Left colon (tissue), 2 donors: ENCODE measurements at regions not wholly inside any gene's neighbourhood (a gene's known extent, or its start where the extent isn't known, plus 50 kb on each side); places are given as distances from the start of the nearest gene placed in this dataset.
"Not testable (repeated sequence)": the region's sequence is repeated elsewhere in the genome, so short reads cannot be mapped to it uniquely, and the experiment has no call there.

Experiments used
- ATAC-seq: fragments of 200-7000 bp; cut with Tn5 transposase; one replicate; pipeline ENCODE4 v1.9.1; 2020; ENCODE audit warnings: mild to moderate bottlenecking, moderate library complexity
- DNase-seq, 2 donors: peaks; one replicate each; pipeline ENCODE4 v3.0.0-alpha.2; 2020
- intact Hi-C, 2 donors: fragments of 100-400 bp; cut with DNase I in 1 of 2; cut with micrococcal nuclease in 1 of 2; formaldehyde crosslinking; loops; one replicate each; pipeline versions ENCODE4 v1.11.2 to v1.14.0; 2022; cut with DNase I, micrococcal nuclease
- donor health status: DM: no; HTN: no; CAD: no.
- donor health status: DM: yes; HTN: yes; CAD: no.

DNA sequence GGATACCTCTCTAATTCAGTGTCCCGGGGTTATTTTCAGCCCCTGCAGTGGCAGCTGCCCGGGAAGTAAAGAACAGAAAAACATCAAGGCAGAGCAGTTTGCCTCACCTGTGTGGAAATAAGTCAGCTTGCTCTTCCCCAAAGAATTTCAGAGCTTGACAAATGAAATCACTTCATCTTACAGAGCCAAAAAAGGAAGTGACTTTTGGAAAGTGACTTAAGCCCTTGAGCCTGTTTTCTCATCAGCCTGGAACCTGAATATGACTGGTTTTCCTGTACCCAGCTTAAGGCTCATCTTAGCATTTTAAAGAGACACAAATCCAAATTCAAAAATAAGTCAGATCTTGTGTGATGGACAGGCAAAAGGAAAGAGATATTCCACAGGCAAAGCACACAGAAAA is 211.6 kb downstream of the RCHY1 start:
- ATAC-seq, result no peak
- no peak for DNase-seq
- intact Hi-C loops, result no loop called here

DNA sequence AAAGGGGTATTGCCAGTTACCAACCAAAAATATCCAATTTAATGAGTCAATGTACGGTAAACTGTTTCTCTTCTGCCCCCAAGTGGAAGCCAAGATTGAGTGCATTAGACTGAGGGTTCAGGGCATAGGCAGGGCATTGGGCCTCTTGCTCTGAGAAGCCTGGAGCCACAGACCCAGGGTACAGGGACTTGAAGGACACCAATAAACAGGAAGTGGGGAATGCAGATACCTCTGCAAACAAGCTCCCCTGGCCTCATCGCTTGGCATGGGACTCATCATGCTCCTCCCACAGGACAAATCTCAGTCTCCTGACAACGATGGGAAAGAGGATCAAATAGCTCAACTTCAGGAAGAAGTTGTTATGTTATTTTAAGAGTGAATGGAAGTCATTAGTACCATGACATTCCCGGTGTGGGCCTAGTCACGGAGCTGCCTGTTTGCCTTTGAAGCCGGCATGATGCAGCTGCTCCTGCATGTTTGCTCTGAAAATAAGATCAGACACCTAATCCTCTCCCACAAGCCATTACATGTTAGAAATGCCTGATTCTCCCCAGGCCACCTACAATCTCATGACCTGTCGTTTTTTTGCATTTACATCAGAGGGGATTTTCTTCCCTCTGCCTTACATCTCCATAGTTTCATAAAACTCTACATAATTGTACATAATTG is 224.2 kb downstream of the RCHY1 start:
- intact Hi-C loops, result no loop called here
- peak in 1 of 2 donors; percentile 24 for DNase-seq
- ATAC-seq, result peak; percentile 78

DNA sequence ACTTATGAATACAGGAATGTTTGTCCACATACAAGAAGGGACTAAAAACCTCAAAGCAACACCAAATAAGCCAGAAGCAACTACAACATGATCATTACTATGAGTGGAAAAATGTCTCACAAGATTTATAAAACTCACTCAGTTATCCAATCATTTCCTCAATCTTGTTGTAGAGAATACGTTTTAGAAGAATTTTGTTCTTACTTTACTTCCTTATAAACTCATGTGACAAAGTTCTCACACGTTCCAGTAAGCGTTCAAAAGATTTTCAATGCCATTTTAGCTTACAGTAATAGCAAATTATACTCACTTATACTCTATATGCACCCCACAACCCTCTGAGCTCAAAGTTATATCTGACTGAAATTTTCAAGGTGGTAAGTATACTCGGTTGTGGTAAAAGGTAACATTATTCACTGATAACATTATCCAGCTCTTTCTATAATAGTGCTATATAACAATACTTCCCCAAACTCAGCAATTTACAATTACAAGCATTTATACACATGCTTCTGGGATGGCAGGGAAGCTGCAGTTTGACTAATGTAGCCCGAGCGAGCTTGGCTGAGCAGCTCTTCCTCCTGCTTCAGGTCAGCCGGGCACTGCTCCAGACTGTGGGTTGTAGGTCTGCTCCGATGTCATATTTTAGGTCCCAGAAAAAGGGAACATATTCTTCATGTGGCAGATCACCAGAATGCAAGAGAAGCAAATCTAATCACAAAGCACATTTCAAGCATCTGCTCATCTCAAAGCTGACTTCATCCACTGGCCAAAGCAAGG is 226.3 kb downstream of the RCHY1 start:
- intact Hi-C loops, result no loop called here
- ATAC-seq (peak; percentile 70), DNase-seq (peak in 1 of 2 donors; percentile 19)

DNA sequence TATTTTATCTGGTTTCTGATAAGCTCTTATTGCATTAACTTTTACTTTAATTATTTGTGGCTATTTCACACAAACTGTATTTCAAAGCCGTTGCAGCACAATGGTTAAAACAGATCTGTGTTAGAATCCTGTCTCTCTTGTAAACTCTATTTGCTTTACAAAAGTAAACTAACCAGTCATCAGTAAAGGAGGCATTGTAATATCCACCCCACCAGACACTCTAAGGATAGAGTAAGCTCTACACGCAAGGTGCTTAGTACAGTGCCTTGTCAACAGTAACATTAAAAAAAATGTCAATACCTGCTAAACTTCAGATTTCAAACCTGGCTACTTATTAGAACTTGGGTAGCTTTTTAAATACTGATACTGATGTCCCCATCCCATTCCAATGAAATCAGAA is 228.4 kb downstream of the RCHY1 start:
- DNase-seq (no peak), ATAC-seq (peak; percentile 58)
- intact Hi-C loops, result no loop called here

DNA sequence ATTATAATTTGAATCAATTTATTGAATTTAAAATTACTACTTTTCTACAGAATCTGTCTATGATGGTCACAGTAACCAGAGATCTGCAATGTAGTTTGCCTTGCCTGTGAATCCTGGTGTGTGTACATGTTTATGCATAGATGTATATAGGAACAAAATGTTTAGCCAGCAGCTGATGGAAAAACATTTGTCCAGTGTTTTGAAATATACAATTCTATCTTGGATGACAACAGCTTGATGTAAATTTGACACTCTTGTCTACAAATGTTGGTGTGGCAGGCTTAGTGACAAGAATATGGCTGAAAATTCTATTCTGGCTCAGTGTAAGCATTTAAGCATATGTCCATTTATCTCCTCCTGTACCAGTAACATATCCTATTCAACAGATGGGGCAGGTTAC is 229.4 kb downstream of the RCHY1 start:
- DNase-seq (no peak), ATAC-seq (no peak)
- intact Hi-C loops, result no loop called here

DNA sequence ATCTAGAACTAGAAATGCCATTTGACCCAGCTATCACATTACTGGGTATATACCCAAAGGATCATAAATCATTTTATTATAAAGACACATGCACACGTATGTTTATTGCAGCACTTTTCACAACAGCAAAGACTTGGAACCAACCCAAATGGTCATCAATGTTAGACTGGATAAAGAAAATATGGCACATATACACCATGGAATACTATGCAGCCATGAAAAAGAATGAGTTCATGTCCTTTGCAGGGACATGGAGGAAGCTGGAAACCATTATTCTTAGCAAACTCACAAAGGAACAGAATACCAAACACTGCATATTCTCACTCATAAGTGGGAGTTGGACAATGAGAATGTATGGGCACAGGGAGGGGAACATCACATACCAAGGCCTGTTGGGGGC is 233.7 kb downstream of the RCHY1 start:
- DNase-seq, ATAC-seq, intact Hi-C loops: not testable (repeated sequence)

DNA sequence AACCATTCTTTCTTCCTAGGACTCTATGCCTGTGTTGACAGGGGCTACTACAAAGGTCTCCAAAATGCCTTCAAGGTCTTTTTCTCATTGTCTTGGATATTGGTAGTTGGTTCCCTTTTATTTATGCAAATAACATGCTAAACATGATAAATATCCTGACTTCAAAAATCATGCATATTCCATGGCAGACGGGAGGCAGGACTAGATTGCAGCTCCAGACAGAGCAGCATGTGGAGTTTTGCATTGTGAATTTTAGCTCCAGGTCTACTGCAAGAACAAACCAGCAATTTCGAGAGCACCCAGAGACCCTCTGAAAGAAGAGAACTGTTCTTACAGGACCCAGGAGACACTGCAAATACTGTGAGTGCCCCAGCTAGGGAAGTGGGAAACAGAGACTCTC is 254.9 kb downstream of the RCHY1 start:
- intact Hi-C loops, result no loop called here
- ATAC-seq (no peak), DNase-seq (no peak)

DNA sequence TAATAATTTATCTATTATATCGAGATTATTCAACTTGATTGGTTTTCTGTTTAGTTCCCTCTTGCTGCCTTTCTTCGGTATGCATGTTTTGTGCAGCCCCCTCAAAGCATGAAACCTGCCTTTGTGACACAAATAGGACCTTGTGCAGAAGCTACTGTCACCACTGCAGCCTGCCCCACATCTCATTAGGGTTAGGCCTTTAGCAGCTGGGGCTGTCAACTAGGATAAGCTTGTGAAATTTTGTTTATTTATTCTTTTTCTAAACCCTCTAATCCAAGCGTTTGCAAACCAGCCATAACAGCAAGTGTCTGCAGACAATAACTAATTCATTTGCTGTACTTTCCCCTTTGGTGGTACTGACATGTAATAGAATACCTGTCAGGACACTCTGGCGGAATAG is 258.9 kb downstream of the RCHY1 start:
- no peak for DNase-seq
- ATAC-seq, result no peak

DNA sequence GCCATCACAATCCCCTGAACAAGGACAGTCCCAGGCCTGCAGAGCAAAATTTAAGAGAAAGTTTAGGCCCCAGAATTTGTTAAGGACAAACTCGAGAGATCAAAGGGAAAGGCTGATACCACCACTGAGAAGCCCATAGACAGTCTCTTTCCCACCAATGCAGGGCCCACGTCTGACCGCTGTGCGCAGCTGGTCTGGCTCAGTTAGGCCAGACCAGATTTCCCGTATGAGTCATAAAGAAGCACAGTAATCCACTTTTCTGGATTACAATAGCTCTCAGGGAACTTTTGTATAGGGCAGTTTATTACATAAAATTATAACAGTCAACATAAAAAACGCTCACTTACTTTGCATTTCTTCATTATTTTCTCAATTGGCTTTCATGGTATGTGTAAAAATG is 259.5 kb downstream of the RCHY1 start:
- intact Hi-C loops, result no loop called here
- no peak for ATAC-seq
- no peak for DNase-seq

More for the DNA sequence above, 258.9 kb downstream of the RCHY1 start:
- intact Hi-C loops, result no loop called here

DNA sequence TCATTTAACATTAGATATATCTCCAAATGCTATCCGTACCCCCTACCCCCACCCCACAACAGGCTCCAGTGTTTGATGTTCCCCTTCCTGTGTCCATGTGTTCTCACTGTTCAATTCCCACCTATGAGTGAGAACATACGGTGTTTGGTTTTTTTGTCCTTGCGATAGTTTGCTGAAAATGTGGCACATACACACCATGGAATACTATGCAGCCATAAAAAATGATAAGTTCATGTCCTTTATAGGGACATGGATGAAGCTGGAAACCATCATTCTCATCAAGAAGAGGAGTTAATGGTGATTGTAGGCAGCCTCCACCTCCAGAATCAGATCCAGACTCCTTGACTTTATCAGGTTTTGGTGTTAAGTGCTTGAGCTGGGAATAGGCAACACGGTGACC is 261.1 kb downstream of the RCHY1 start:
- ATAC-seq, intact Hi-C loops, DNase-seq: not testable (repeated sequence)

DNA sequence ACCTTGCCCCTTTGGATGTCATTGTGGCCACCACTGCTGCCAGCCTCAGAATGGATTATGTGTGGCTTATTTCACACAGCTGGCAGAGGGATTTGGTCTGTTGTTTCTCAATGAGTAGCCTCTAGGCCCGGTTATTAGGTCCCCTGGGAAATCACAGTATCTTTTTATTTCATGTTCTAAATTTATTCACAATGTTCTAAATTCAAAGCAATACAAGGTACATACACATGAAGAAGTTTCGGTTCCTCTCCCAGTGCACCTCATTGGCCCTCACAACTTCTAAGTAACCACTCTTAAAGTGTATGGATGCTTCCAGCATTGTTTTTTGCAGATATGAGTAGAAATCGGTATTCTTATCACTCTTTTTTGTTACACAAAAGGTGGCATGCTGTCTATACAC is 262.7 kb downstream of the RCHY1 start:
- ATAC-seq (no peak), DNase-seq (no peak)
- intact Hi-C loops, result no loop called here

DNA sequence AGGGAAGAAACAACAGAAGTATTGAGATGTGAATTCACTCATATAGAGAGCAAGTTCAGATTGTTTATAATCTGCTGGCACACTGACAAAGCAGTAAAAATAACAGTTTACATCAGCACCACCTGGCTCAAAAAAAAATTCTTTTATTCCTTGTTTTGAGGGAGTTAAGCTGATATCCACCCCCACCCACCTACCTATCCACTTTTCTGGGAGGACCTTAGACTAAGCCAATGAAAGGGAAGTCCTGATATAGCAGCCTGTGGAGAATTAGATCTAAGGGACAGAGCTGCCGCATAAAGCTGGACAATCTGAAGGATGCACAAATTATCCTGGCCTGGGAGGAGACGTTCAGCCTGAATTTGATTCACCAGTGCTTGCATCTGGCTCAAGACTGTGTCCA is 264.5 kb downstream of the RCHY1 start:
- DNase-seq (no peak), ATAC-seq (peak; percentile 55)
- intact Hi-C loops, result no loop called here

DNA sequence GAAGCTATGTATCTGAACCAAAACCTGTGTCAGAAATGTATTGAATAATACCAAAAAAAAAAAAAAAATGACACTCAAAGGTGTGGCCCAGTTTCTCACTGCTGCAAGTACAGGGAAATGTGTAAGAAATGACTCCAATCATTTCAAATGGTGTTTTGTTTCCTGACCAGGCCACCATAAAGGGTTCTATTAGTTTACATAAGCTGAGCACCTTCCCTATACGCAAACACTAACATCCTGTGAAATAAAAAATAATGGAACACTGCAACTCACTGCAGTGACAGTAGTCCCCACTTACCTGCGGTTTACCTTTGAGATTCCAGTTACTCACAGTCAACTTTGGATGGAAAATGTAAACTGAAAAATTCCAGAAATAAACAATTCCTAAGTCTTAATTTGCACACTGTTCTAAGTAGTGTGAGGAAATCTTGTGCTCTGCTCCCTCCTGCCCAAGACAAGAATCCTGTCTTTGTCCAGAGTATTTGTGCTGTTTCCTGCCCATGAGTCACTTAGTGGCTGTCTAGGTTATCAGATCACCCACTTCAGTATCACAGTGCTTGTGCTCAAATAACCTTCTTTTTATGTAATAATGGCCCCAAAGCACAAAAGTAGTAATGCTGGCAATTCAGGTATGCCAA is 265.3 kb downstream of the RCHY1 start:
- intact Hi-C loops, result no loop called here
- peak; percentile 80 for ATAC-seq
- DNase-seq, result no peak

DNA sequence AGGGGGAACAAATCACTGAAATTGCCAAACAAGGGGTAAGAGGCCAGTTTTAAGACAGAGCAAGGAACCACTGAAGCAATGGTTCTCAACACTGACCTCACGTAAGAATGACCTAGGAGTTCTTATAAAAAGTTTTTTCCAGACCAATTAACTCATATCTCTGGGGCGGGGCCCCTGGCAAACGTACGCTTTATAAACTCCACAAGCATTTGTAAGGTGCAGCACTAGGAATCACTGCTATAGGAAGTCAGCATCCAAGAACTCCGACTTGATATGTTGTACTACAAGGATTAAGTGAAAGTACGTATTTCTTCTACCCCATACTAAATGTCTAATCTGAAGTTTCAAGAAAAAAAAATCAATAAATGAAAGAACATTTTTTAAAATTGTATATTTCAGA is 269.9 kb downstream of the RCHY1 start:
- ATAC-seq (peak; percentile 81), DNase-seq (peak; percentile 71 to 74)
- intact Hi-C loops, result no loop called here

DNA sequence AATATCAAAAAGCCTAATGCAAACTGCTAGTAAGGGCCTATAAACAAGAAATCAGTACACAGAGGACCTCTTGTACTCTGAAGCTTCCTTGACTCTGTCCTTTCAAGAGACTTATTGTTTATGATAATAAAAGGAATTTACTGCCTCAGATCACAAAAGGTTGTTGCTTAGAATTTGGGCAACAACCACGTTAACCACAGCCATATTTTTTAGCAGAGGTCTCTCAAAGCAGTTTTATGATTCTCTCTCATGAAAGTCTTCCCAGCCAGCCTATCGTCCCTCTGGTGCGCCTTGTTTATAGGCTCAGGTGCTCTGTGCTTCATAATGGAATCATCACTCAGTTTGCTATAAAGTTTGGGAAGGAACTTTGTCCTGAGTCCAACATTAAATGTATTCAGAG is 270.6 kb downstream of the RCHY1 start:
- ATAC-seq (peak; percentile 74), DNase-seq (no peak)
- intact Hi-C loops, result no loop called here

DNA sequence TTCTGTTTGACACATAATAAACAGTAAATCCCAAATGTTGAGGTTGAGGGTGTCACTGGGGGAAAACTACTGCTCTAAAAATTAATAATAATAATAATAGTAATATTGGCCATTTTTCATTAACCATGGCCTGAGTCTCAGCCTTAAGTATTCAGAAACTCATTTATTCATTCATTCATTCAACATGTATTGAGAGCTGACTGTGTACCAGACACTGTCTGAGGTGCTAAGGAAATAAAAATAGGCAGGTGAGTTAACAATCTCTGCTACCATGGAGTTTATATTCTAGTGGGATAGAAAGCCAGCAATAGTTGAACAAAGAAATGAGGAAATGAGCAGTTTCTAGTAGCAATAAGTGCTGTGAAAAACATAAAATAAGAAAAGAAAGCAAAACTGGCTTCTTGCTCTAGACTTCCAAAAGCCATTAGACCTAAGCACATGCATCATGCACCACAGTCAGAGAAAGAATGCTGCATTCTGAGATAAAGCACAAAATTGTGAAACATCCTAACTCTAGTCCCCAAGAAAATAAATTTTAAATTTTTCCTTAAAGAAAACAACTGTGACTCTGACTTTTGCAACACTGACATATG is 278.7 kb downstream of the RCHY1 start:
- DNase-seq (no peak), ATAC-seq (no peak)
- intact Hi-C loops, result no loop called here

DNA sequence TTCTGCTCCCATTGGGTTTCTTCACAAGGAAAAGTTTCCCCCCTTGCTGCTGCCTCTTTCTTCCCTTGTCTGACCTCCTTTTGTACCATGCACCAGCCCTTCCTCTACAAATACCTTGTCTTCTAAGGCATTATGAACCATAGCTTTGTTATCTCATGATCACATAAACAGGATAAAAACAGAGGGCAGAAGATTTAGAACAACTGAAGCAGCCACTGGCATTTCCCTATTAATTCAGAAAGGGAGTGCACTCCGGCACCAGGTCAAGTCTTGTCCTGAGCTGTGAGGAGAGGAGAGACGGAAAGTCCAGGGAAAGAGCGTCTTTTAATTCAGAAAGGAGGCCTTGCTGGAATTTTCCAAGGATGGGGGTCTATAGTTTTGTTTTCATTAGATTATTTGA is 281.7 kb downstream of the RCHY1 start:
- intact Hi-C loops, result no loop called here
- ATAC-seq, result peak; percentile 33
- no peak for DNase-seq

DNA sequence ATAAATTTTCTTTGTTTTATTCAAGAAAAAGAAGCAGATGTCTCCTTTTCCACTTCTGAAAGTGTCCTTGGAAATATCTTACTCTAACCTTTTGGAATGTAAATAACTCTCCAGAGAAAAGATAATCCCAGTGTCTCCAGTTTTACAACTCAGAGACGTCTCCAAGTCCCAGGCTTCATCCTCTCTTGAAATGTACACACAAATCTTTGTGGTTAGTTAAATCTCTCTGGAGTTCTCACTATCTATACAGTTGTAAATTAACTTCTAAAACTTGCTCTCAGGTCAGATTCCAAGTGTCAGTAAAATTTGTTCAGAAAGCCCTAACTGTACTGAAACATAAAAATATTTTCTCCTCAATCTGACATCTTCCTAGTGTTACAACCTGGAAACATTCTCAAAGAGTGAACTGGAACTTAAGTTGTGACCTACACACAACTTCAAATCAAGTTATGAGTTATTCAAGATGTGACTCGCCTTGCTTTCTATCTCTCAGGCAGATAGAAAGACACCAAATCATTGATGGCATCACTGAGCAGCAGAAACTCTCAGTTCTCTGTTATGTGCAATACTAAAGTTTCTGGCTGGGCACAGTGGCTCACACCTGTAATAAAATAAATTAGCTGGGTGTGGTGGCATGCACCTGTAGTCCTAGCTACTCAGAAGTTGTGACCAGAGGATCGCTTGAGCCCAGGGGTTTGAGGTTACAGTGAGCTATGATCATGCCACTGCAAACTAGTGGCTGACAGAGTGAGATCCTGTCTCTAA is 284.2 kb downstream of the RCHY1 start:
- intact Hi-C loops, result no loop called here
- ATAC-seq (peak; percentile 94), DNase-seq (no peak)

DNA sequence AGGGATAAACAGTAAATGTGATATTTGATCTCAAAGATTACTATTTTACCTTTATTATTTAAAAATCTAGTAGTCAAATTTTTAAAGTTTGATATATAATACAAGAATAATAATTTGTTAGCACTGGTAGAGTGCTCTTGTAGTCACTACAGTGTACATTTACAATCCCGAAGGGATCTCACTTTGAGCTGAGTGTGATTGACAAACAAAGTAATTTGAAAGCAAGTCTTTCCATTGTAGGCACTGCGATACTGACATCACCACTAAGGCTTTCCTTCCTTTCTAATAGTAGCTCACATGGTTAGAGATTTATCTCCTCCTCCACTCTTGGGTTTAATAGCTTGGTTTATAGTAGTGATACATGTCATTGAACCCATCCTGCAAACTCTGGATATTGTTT is 280.6 kb downstream of the PARM1 start:
- ATAC-seq (no peak), DNase-seq (no peak)

More for the DNA sequence above, 280.6 kb downstream of the PARM1 start:
- intact Hi-C loops, result no loop called here
